SH-SY5Y (cell line): ENCODE measurements at regions not wholly inside any gene's neighbourhood (a gene's known extent, or its start where the extent isn't known, plus 50 kb on each side); places are given as distances from the start of the nearest gene placed in this dataset.

ENCODE experiments used
- GATA2 ChIP-seq: IDR thresholded peaks from 2 replicates; pipeline ENCODE4 v1.6.1; 2011; ENCODE audit warnings: mild to moderate bottlenecking, low read depth, low read length
- GATA3 ChIP-seq: IDR thresholded peaks from 2 replicates; pipeline ENCODE4 v1.6.1; 2011; ENCODE audit warnings: low read depth, mild to moderate bottlenecking, low read length, moderate library complexity

- TF ChIP-seq GATA2 (no peak), GATA3 (no peak)
These were observed 771.5 kb downstream of the GALR1 start for GRCh38 chr18:78021196-78021595.
